Activated T-cell treated with anti-CD3 and anti-CD28 coated beads for 1 hour (primary cell): ENCODE measurements at regions not wholly inside any gene's neighbourhood (a gene's known extent, or its start where the extent isn't known, plus 50 kb on each side); places are given as distances from the start of the nearest gene placed in this dataset.
"Not testable (repeated sequence)": the region's sequence is repeated elsewhere in the genome, so short reads cannot be mapped to it uniquely, and the experiment has no call there.

ENCODE experiments used
- DNase-seq: peaks from one replicate; pipeline ENCODE4 v3.0.0-alpha.2; 2020; ENCODE audit warnings: low read depth

GRCh38 chr17:77796176-77796860 lies 162.2 kb upstream of the TNRC6C start:
- DNase-seq: no peak

- DNase-seq: no peak
Measured at GRCh38 chr17:77798031-77798430, 160.5 kb upstream of the TNRC6C start.

- no peak for DNase-seq
Measured at GRCh38 chr17:77798481-77798880, 160.0 kb upstream of the TNRC6C start.

- DNase-seq: no peak
Measured at GRCh38 chr17:77800816-77801215, 157.7 kb upstream of the TNRC6C start.

- no peak for DNase-seq
Measured at GRCh38 chr17:77801545-77802332, 156.8 kb upstream of the TNRC6C start.

- no peak for DNase-seq
Measured at GRCh38 chr17:77802333-77802615, 156.2 kb upstream of the TNRC6C start.

GRCh38 chr17:77802811-77803220 lies 155.7 kb upstream of the TNRC6C start:
- no peak for DNase-seq

- no peak for DNase-seq
Measured at GRCh38 chr17:77803726-77804125, 154.8 kb upstream of the TNRC6C start.

- no peak for DNase-seq
Measured at GRCh38 chr17:77804796-77805426, 153.6 kb upstream of the TNRC6C start.

GRCh38 chr17:77805970-77806369 lies 152.5 kb upstream of the TNRC6C start:
- not testable (repeated sequence) for DNase-seq

- no peak for DNase-seq
Measured at GRCh38 chr17:77807051-77807745, 151.3 kb upstream of the TNRC6C start.

- no peak for DNase-seq
Measured at GRCh38 chr17:77807746-77808441, 150.6 kb upstream of the TNRC6C start.

- no peak for DNase-seq
Measured at GRCh38 chr17:77808686-77809425, 149.6 kb upstream of the TNRC6C start.

- no peak for DNase-seq
Measured at GRCh38 chr17:77809814-77810213, 148.7 kb upstream of the TNRC6C start.

GRCh38 chr17:77810536-77810935 lies 148.0 kb upstream of the TNRC6C start:
- no peak for DNase-seq

- DNase-seq: no peak
Measured at GRCh38 chr17:77811521-77811920, 147.0 kb upstream of the TNRC6C start.

- no peak for DNase-seq
Measured at GRCh38 chr17:77814091-77814772, 144.3 kb upstream of the TNRC6C start.

GRCh38 chr17:77815127-77815905 lies 143.2 kb upstream of the TNRC6C start:
- DNase-seq: no peak

GRCh38 chr17:77817953-77818352 lies 140.6 kb upstream of the TNRC6C start:
- DNase-seq: no peak

- DNase-seq: no peak
Measured at GRCh38 chr17:77819497-77819896, 139.0 kb upstream of the TNRC6C start.
